ENCODE measurements at regions not wholly inside any gene's neighbourhood (a gene's known extent, or its start where the extent isn't known, plus 50 kb on each side); places are given as distances from the start of the nearest gene placed in this dataset.

- no peak for DNase-seq (ENCODE audit: low read depth)
Measured at GRCh38 chr13:74043237-74043636, 91.0 kb downstream of the KLF12 start.

DNA sequence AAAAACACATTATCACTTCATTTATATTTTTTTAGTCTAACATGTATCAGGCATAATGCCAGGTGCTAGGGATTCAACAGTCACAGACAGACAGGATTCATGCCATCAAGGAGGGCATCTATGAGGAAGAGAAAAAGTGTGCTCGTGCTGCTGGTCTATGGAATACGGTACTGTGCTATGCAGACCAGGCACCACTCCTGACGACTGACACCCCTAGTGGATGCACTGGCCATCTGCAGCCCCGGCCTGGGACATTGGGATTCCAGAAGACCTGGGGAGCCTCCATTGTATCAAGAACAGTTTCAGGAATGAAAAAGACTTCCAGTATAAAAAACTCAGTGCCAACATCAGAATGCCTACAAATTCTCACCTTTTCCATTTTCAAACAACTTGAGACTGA lies 94.0 kb downstream of the KLF12 start:
- DNase-seq (ENCODE audit: low read depth) = peak; percentile 14

- DNase-seq (ENCODE audit: low read depth) = no peak
Measured at GRCh38 chr13:74039667-74040066, 94.5 kb downstream of the KLF12 start.

GRCh38 chr13:74039154-74039553 lies 95.0 kb downstream of the KLF12 start:
- DNase-seq (ENCODE audit: low read depth) = no peak

DNA sequence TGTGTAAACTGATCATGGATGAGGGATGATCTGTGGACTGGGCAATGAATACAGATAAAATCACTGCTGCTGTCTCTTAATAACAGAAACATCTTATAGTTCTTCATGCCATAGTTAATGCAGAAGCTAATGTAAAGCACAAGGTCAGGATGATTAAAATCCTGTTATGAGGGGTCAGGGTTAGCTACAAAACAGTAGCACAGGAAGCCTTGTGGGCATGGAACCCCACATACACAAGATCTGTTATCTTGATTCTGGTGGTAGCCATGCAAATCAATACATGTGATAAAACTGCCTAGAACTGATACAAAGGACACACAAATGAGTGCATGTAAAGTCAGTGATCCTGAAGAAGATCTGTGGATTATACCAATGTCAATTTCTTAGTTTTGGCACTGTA lies 96.4 kb downstream of the KLF12 start:
- DNase-seq (ENCODE audit: low read depth) = no peak

- peak; percentile 23 for DNase-seq (ENCODE audit: low read depth)
Measured at GRCh38 chr13:74036373-74036772, 97.8 kb downstream of the KLF12 start.

GRCh38 chr13:74035896-74036295 lies 98.3 kb downstream of the KLF12 start:
- no peak for DNase-seq (ENCODE audit: low read depth)

GRCh38 chr13:74032325-74032724 lies 101.9 kb downstream of the KLF12 start:
- no peak for DNase-seq (ENCODE audit: low read depth)

DNA sequence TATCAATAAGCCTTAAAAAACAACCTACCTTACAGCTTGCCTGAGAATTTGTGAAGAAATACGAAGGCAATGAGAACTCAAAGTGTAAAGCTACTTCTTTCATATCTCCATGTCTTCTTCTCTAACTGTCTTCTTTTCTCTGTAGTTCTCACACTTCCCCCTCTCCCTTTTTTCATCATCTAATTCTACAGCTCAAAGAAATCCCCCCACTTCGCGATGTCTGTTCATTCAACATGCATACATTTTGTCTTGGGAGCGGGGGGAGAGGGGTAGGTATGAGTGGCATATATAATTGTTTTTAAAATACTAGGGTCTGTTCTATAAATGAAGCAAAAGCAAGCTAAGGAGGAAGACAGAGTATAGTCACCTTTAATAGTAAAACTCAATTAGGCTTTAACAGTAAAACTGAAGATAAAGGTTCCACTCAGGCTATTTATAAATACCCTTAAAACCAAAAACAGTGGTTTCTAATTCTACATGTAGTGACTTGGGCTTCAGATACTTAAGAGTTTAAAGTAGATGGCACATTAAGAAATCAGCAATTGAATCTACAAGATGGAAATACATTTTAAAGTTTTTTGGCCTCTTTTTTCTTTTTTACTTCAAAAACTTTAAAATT lies 106.9 kb downstream of the KLF12 start:
- no peak for DNase-seq (ENCODE audit: low read depth)

DNA sequence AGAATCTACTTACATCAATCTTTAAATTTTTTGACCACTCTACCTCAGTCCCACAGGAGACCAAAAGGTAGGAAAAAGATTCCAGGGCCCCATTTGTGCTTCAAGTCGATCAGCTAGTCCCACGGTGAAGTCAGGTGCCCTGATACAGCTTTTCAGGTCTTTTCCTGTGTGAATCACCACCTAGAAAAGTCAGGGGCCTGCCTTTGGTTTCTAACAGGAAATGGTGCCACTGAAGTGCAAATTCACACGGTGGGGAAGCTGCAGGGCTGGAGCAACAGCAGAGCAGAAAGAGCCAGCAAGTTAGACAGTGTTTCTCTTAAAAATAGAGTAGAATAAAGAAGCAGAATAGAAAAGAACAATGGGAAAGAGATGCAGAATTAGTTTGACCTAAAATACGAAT lies 107.5 kb downstream of the KLF12 start:
- peak; percentile 70 for DNase-seq (ENCODE audit: low read depth)

DNA sequence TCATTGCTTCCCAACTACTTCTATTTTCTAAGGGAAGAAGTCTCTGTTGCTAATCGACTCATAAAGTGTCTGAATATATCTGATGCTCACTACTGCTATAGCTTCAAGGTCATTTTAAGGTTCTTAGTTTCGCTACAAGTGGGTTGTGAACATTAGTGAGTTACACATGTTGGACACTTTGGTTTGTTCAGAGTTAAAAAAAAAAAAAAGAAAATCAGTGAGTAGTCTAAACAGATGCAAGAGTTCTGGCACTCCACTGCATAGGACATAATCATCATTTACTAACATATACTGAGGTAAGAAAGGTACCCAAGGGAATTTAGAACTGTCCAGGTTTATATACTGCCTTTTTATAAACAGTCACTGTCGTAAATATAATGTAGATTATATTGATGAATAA lies 108.8 kb downstream of the KLF12 start:
- no peak for DNase-seq (ENCODE audit: low read depth)

DNA sequence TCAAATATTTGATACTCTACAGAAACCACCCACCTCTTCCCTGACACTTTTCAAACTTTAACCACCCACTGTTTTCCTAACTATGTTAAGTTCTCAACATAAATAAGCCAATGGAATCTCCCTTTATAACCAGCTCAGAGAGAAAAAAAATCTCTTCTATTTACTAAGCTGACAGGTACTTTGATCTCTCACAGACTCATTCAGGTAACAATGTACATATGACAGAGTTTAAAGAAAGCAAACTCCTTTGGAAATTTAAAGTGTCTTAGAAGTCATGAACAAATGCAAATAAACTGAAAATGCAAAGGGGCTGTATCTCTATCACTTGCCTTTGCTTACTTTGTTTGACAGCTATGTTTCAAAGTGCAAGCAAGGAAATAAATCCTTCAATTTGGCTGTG lies 109.3 kb downstream of the KLF12 start:
- DNase-seq (ENCODE audit: low read depth) = no peak

DNA sequence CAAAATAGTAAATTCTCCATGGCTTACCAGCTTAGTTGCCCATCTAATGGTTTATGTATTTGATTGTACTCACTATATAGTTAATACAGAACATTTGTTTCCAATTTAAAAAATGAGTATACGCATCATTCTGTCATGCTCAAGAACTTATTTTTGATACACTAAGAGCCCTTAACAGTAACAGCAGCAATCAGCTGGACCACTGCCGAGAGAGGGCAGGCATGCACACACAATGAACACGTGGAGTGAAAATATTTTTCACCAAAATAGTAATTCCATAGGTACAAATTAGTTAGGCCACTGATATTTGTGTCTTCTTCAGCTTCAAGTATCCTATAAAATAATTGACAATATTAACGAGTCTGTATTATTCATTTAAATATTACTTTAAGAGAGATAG lies 109.9 kb downstream of the KLF12 start:
- no peak for DNase-seq (ENCODE audit: low read depth)

GRCh38 chr13:74023484-74023883 lies 110.7 kb downstream of the KLF12 start:
- DNase-seq (ENCODE audit: low read depth) = no peak

DNA sequence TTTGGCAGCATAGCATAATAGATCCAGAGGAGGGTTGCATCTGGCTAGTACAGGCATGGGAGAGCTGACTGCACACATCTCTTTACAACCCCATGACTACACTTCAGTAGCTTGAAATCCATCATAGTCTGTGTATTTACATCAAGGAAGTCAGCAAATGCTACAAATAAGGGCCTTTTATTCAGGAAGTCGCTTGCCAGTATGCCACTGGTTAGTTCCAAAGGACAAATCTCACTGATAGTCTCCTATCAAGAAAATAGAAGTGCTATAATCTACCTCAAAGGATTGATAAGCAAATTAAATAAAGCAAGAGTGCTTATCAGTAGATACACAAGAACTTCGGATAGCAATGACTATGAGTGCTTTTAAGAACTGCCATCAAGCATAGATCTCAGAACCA lies 112.7 kb downstream of the KLF12 start:
- no peak for DNase-seq (ENCODE audit: low read depth)

DNA sequence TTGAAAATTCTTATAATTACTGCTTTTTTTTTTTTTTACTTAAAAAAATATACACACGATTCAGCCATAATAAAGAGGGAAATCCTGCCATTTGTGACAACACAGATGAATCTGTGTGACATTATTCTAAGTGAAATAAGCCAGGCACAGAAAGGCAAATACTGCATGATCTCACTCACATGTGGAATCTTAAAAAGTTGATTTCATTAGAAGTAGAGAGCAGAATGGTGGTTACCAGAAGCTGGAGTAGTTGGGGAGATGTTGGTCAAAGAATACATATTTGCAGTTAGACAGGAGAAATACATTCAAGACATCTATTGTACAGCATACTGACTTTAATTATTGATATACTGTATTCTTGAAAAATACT lies 116.2 kb downstream of the KLF12 start:
- no peak for DNase-seq (ENCODE audit: low read depth)

DNA sequence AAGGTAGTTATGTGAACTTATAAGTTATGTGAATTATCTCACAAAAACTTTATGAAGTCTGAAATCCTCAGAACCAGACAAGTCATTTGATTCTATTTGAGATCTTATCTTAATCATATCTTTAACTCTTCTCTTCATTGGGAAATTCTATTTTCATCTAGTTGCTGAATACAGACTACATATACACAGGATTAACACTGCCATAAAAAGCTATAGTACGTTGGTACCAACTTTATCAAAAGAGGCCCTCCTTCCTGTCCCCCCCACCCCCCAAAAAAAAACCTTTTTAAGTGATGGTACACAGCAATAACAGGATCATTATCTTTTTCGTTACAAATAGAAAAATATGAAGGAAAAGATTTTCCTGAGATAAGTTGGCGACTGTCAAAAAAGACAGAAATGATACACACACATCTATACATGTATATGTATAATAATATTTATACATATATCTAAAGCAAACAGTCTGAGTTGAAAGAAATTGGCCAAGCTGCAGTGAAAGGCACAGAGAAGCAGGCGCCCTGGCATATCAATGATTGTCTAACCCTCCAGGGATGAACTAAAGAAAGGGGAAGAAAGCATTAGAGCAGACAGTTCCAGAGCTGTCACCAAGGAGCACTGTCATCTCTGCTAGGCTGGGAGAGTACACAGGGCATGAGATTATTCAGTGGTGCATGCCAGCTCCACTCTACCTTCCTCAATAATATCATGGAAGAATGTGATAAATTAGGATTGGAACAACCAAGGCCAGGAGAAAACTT lies 116.7 kb downstream of the KLF12 start:
- no peak for DNase-seq (ENCODE audit: low read depth)

GRCh38 chr13:74015137-74015536 lies 119.1 kb downstream of the KLF12 start:
- peak; percentile 6 for DNase-seq (ENCODE audit: low read depth)

DNA sequence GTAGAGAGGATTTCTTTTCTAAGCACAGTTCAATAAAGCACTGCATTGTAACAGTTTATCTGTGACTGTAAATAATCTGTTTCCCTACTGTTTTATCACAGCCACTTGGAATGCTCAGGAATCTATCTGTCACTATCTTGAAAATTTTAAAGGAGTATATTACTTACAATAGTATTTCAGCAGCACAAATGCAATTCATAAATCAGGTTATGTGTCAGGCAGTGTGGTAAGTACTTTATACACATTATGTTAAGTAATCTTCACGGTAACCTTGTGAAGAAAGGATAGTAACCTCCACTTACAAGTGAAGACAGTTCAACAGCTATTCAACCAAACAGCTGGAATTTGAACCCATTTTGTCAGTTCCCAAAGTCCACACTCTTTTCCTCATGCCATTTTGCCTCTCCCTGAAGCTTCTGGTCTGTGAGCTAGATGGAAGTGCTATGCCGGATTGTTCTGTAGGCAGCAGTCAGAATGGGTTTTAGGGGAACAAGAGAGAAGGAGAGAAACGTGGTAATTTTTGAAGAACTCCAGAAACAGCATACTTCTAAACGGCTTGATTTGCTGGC lies 125.0 kb downstream of the KLF12 start:
- DNase-seq (ENCODE audit: low read depth) = no peak

GRCh38 chr13:74006666-74007065 lies 127.5 kb downstream of the KLF12 start:
- no peak for DNase-seq (ENCODE audit: low read depth)

DNA sequence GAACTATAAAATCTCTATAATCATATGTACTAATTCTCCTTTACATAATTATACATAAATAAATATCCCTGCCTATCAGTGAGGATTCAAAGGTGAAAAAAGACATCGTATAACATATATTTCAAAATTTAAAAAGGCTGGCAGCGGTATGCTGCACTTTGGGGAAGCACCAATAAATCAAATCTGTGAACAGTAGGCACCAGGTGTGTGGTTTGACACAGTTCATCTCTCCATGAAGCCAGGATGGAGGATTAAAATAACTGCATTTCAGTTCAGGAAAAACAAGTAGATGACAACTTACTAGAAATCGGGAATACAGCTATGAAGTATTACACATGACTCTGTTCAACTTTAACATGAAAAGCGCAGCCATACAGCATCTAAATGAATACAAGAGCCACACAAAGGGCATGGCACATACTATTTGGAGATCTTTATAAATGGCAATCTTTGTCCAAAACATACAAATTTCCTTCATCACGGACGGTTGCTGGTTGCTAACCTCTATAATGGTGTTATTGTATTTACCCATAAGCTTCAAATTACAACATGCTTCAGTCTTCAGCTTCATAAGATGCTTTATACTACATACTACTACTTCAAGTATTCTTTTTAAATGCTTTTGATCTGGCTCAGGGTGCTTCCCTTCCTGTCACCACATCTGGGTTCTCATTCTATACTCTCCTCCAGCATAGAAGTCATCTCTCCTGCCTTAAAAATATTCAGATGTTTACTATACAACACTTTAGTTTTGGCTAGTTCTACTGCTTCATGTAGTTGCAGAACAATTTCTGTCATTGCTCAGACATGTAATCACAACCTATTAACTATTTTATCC lies 128.7 kb downstream of the KLF12 start:
- DNase-seq (ENCODE audit: low read depth) = no peak

- no peak for DNase-seq (ENCODE audit: low read depth)
Measured at GRCh38 chr13:74004109-74004508, 130.1 kb downstream of the KLF12 start.

- DNase-seq (ENCODE audit: low read depth) = no peak
Measured at GRCh38 chr13:74003374-74003773, 130.8 kb downstream of the KLF12 start.
